CD14-positive monocyte (primary cell): ENCODE measurements at regions not wholly inside any gene's neighbourhood (a gene's known extent, or its start where the extent isn't known, plus 50 kb on each side); places are given as distances from the start of the nearest gene placed in this dataset.

Source experiments
- DNase-seq, 3 donors: peaks; one replicate each; pipeline ENCODE4 v3.0.0-alpha.2; 2011 to 2022
- H2AFZ ChIP-seq: 2 replicates; pipeline ENCODE4 v1.6.0; 2012; ENCODE audit warnings: mild to moderate bottlenecking, low read depth, low read length, inconsistent platforms; ENCODE audit not compliant: insufficient read depth, poor library complexity, severe bottlenecking
- H3K27ac ChIP-seq, 2 donors: 1 replicate in 1 of 2; 2 replicates in 1 of 2; pipeline ENCODE4 v1.5.1; 2012 to 2013; ENCODE audit warnings: low read length in 2 of 2, control low read depth in 1 of 2, inconsistent platforms in 1 of 2, low read depth in 1 of 2, mild to moderate bottlenecking in 1 of 2
- H3K27me3 ChIP-seq, 2 donors: one replicate each; pipeline versions ENCODE4 v1.6.0 to v1.6.1; 2011 to 2013; ENCODE audit warnings: low read length in 2 of 2; ENCODE audit not compliant: control insufficient read depth in 2 of 2, insufficient read depth in 2 of 2
- H3K36me3 ChIP-seq, 2 donors: replicated peaks in 1 of 2; 1 replicate in 1 of 2; 2 replicates in 1 of 2; pipeline versions ENCODE4 v1.5.1 to v1.6.1; 2012 to 2013; ENCODE audit warnings: low read length in 2 of 2, control low read depth in 1 of 2, inconsistent platforms in 1 of 2, mild to moderate bottlenecking in 1 of 2; ENCODE audit not compliant: insufficient read depth in 2 of 2, control insufficient read depth in 1 of 2
- H3K4me1 ChIP-seq, 2 donors: 1 replicate in 1 of 2; 2 replicates in 1 of 2; pipeline versions ENCODE4 v1.5.1 to v1.6.1; 2012 to 2013; ENCODE audit warnings: low read length in 2 of 2, control low read depth in 1 of 2, inconsistent platforms in 1 of 2, mild to moderate bottlenecking in 1 of 2, moderate library complexity in 1 of 2; ENCODE audit not compliant: insufficient read depth in 2 of 2, control insufficient read depth in 1 of 2
- H3K4me2 ChIP-seq: replicated peaks from 2 replicates; pipeline ENCODE3; 2012; ENCODE audit warnings: low read length, moderate library complexity, mild to moderate bottlenecking; ENCODE audit not compliant: poor library complexity, severe bottlenecking; ENCODE audit errors: extremely low read depth
- H3K4me3 ChIP-seq, 3 experiments: fragments of 200-600 bp in 1 of 3; sonication (generic) in 1 of 3; replicated peaks in 1 of 3; 1 replicate in 2 of 3; 2 replicates in 1 of 3; pipeline ENCODE4 v1.5.1; 2011 to 2013; ENCODE audit warnings: low read length in 3 of 3, mild to moderate bottlenecking in 3 of 3, control low read depth in 2 of 3, low read depth in 2 of 3, inconsistent platforms in 1 of 3, moderate library complexity in 1 of 3
- H3K79me2 ChIP-seq: 2 replicates; pipeline ENCODE4 v1.6.0; 2012; ENCODE audit warnings: mild to moderate bottlenecking, control low read depth, inconsistent platforms, low read length, moderate library complexity; ENCODE audit not compliant: insufficient read depth
- H3K9ac ChIP-seq: 2 replicates; pipeline ENCODE4 v1.6.0; 2017; ENCODE audit warnings: low read length, mild to moderate bottlenecking; ENCODE audit not compliant: insufficient read depth, poor library complexity, severe bottlenecking
- H3K9me3 ChIP-seq, 2 donors: replicated peaks in 1 of 2; 1 replicate in 1 of 2; 2 replicates in 1 of 2; pipeline versions ENCODE4 v1.5.1 to v1.6.1; 2012 to 2013; ENCODE audit warnings: low read length in 2 of 2, control low read depth in 1 of 2; ENCODE audit not compliant: control insufficient read depth in 1 of 2, insufficient read depth in 1 of 2
- H4K20me1 ChIP-seq: 2 replicates; pipeline ENCODE4 v1.6.0; 2012; ENCODE audit warnings: mild to moderate bottlenecking, low read length, control low read depth, moderate library complexity; ENCODE audit not compliant: insufficient read depth
- H3K27ac Mint-ChIP-seq, 7 donors: one replicate each; pipeline ENCODE4 v1.8.0; 2020; ENCODE audit warnings: mild to moderate bottlenecking in 7 of 7, mixed read lengths in 7 of 7, moderate library complexity in 6 of 7, inconsistent platforms in 2 of 7
- H3K27me3 Mint-ChIP-seq, 3 donors: one replicate each; pipeline ENCODE4 v1.8.0; 2021 to 2022; ENCODE audit warnings: low read depth in 3 of 3, mild to moderate bottlenecking in 3 of 3, mixed read lengths in 3 of 3, moderate library complexity in 3 of 3, inconsistent platforms in 1 of 3
- H3K36me3 Mint-ChIP-seq, 2 donors: one replicate each; pipeline ENCODE4 v1.8.0; 2020; ENCODE audit warnings: mixed read lengths in 2 of 2, inconsistent platforms in 1 of 2, mild to moderate bottlenecking in 1 of 2
- H3K4me1 Mint-ChIP-seq: one replicate; pipeline ENCODE4 v1.8.0; 2020; ENCODE audit warnings: mild to moderate bottlenecking, mixed read lengths
- H3K4me3 Mint-ChIP-seq, 2 donors: one replicate each; pipeline ENCODE4 v1.8.0; 2020; ENCODE audit warnings: mild to moderate bottlenecking in 2 of 2, mixed read lengths in 2 of 2, moderate library complexity in 1 of 2
- H3K9me3 Mint-ChIP-seq, 7 donors: one replicate each; pipeline ENCODE4 v1.8.0; 2020 to 2022; ENCODE audit warnings: mixed read lengths in 7 of 7, mild to moderate bottlenecking in 6 of 7, moderate library complexity in 6 of 7, inconsistent platforms in 2 of 7
- CTCF ChIP-seq: fragments of 200-600 bp; IDR thresholded peaks from one replicate; pipeline ENCODE4 v1.8.0; 2022; ENCODE audit warnings: antibody characterized with exemption, mild to moderate bottlenecking
- WGBS: methylation state at CpG from one replicate; pipeline ENCODE4 v1.1.5; 2013; ENCODE audit warnings: missing lambda C conversion rate; ENCODE audit not compliant: insufficient coverage; 5-methylcytosine and 5-hydroxymethylcytosine counted together
- intact Hi-C, 2 donors: fragments of 100-400 bp; cut with micrococcal nuclease; formaldehyde crosslinking; loops; one replicate each; pipeline versions ENCODE4 v1.15.0 to v1.15.1; 2023

- Mint-ChIP-seq H3K27me3 (peaks cover 0 to 1% (median 0%) of the 10 kb centered on the region in 3 donors), H3K4me3 (no peak overlapping the region), H3K4me1 (no peaks in the 10 kb centered on the region), H3K36me3 (no peaks in the 10 kb centered on the region), H3K9me3 (peaks cover 0 to 2% (median 0%) of the 10 kb centered on the region in 7 donors), H3K27ac (peak overlapping the region in 1 of 7 donors; percentile 8)
- Histone ChIP-seq H3K9me3 (no peaks in the 10 kb centered on the region), H3K79me2 (no peaks in the 10 kb centered on the region), H3K27me3 (no peaks in the 10 kb centered on the region), H3K4me3 (no peak overlapping the region), H4K20me1 (no peaks in the 10 kb centered on the region), H3K4me1 (no peaks in the 10 kb centered on the region), H3K4me2 (no peak overlapping the region), H3K9ac (no peak overlapping the region), H3K27ac (no peak overlapping the region), H2AFZ (no peak overlapping the region), H3K36me3 (no peaks in the 10 kb centered on the region)
- DNase-seq, result no peak
- no peak for TF ChIP-seq CTCF
- intact Hi-C loops, result no loop called here
- 97% methylated on average over 6 of the region's 6 CpGs for WGBS
Observed at GRCh38 chr11:133720951-133721350, 124.4 kb downstream of the SPATA19 start.

- Histone ChIP-seq H3K79me2 (no peaks in the 10 kb centered on the region), H4K20me1 (no peaks in the 10 kb centered on the region), H3K4me3 (no peak overlapping the region), H3K27ac (no peak overlapping the region), H3K4me2 (no peak overlapping the region), H3K27me3 (no peaks in the 10 kb centered on the region), H3K9ac (no peak overlapping the region), H2AFZ (no peak overlapping the region), H3K9me3 (peaks cover 0 to under 1% of the 10 kb centered on the region in 2 donors), H3K36me3 (no peaks in the 10 kb centered on the region), H3K4me1 (no peaks in the 10 kb centered on the region)
- intact Hi-C loops, result no loop called here
- Mint-ChIP-seq H3K27me3 (peaks cover 0 to 3% (median 0%) of the 10 kb centered on the region in 3 donors), H3K9me3 (peaks cover 0 to 2% (median 0%) of the 10 kb centered on the region in 7 donors), H3K4me1 (no peaks in the 10 kb centered on the region), H3K27ac (no peak overlapping the region), H3K36me3 (no peaks in the 10 kb centered on the region), H3K4me3 (no peak overlapping the region)
- DNase-seq, result no peak
- TF ChIP-seq CTCF, result no peak
- WGBS, result 88% methylated on average over 9 of the region's 17 CpGs
Observed at GRCh38 chr11:133719532-133720235, 125.6 kb downstream of the SPATA19 start.
